ENCODE measurements at regions not wholly inside any gene's neighbourhood (a gene's known extent, or its start where the extent isn't known, plus 50 kb on each side); places are given as distances from the start of the nearest gene placed in this dataset.
"Not testable (repeated sequence)": the region's sequence is repeated elsewhere in the genome, so short reads cannot be mapped to it uniquely, and the experiment has no call there.

- DNase-seq: no peak
Measured at GRCh38 chr5:176748967-176749935, 61.1 kb upstream of the UNC5A start.

- DNase-seq: no peak
Measured at GRCh38 chr5:176750144-176750543, 60.2 kb upstream of the UNC5A start.

- no peak for DNase-seq
Measured at GRCh38 chr5:176754376-176754973, 55.9 kb upstream of the UNC5A start.

GRCh38 chr5:176755593-176755992 is 54.8 kb upstream of the UNC5A start:
- DNase-seq: not testable (repeated sequence)

- DNase-seq: not testable (repeated sequence)
Measured at GRCh38 chr5:176757569-176757968, 52.8 kb upstream of the UNC5A start.

Data from NCI-H2227 treated with DMSO at 0.1 percent for 48 hours (cell line).